H1 (cell line): ENCODE measurements at regions not wholly inside any gene's neighbourhood (a gene's known extent, or its start where the extent isn't known, plus 50 kb on each side); places are given as distances from the start of the nearest gene placed in this dataset.

Experiments
- CHD7 ChIP-seq: fragments of 300-600 bp; sonication (generic); IDR thresholded peaks from 2 replicates; pipeline ENCODE4 v1.7.1; 2012; ENCODE audit warnings: low read length, moderate library complexity, mild to moderate bottlenecking, inconsistent platforms; ENCODE audit not compliant: insufficient replicate concordance

GRCh38 chr10:85100495-85100894, 772.1 kb downstream of the CCSER2 start (continued):
- no peak for TF ChIP-seq CHD7
